HG02571 (cell line): ENCODE measurements at regions not wholly inside any gene's neighbourhood (a gene's known extent, or its start where the extent isn't known, plus 50 kb on each side); places are given as distances from the start of the nearest gene placed in this dataset.

Source experiments
- ATAC-seq: cut with Tn5 transposase; IDR thresholded peaks from one replicate; pipeline ENCODE4 v1.9.1; 2021; ENCODE audit warnings: mild to moderate bottlenecking, moderate library complexity; ENCODE audit not compliant: unreplicated experiment

DNA sequence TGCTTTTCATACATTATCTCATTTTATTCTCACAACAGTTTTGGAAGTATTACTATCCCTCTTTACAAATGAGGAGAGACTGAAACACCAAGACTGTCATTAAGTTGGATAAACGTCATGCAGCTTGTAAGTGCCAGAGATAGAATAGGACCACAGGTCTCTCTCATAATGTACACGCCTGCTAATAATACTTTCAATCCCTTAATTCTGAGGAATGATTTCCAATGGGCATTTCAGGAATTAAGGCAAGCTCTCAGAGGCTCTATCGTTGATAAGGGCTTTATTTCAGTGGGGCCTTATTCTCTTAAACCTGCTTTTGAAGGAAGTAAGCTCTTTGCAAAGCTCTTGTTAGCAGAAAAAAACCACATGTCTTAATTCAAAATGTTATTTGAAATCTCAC is 229.1 kb downstream of the NFKBIZ start:
- ATAC-seq, result no peak

DNA sequence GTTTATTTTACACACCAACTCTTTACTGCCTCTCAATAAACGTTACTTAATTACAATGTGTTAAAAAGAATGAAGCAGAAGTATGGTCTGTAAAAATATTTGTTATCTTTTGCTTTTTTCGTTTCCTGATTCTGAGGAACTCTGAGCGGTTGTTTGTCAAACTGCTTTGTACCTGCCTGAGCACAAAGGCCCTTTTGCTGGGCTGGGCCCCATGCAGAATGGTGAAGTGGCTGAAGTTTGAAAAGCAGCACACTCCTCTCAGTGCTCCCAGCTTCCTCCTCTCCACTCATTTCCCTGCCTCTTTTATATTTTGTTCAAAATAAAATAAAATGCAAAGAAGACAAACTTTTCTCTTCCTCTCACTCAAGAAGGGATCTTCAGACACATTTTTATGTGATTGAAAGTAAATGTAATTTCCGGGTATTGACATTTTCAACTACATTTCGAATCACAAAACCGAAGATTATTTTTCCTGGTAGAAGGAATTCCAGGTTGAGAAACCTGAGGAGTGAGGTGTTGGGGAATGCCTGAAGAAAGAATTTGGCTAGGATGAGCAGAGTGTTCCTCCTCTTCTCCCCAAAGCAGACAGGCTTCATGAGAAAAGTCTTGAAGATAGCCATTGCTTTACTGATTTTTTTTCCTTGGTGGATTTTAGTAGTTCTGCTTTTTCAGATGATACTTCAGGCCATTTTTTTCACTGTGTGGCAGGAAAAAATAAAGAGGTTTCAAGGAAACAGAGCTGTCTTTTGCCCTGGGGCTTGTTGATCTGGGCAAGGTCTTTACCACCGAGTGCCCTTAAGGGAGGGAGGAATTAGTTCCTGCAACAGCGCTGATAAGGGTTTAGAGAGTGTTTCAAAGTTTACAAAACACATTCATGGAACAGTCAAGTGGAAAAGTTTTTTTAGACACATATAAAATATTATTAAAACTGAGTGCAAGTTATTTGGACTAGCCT is 229.8 kb downstream of the NFKBIZ start:
- ATAC-seq, result no peak

DNA sequence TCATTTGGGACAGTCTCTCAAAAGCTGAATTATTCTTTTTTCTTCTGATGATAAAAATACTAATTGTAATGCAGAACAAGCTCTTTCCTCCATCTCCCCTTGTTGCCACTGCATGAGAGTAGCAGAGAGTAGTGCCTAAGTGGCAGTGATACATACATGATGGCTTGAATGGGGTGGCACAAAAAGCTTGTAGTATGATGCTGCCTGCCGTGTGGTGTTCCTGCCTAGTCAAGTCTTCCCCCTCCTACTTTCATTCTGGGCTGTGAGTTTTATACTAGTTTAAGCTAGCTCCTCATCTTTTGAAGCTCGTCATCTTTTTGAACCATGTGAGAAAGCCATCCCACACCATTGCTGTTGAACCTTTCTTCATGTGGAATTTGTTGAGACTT is 230.5 kb downstream of the NFKBIZ start:
- ATAC-seq, result no peak

DNA sequence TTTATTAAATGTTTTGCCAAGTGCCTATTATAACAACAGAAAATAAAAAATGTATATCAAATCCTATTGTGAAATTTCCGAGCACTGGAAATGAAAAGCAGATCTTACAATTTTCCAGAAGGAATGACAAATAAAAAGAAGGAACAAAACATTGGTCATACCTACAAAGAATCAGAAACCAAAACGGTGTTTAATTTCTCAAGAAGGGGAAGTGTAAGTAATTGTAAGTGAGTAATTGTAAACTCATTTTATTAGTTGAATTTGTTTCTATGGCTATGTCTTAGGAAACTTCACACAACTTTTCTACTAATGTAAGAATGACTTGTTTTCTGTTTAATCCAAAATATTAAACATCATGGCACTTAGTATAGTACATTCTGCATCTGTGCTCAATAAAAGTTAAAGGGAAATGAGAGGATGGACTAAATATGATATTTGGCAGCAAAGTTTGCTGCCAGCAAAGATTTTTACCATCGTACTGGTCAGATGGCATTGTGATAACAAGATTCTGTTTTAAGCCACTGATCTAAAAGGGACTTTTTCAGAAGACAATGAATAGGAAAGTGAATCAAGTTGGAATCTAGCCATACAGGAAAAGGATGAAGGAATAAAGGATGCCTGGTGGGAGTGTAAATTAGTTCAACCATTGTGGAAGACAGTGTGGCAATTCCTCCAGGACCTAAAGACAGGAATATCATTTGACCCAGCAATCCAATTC is 232.4 kb downstream of the NFKBIZ start:
- no peak for ATAC-seq

DNA sequence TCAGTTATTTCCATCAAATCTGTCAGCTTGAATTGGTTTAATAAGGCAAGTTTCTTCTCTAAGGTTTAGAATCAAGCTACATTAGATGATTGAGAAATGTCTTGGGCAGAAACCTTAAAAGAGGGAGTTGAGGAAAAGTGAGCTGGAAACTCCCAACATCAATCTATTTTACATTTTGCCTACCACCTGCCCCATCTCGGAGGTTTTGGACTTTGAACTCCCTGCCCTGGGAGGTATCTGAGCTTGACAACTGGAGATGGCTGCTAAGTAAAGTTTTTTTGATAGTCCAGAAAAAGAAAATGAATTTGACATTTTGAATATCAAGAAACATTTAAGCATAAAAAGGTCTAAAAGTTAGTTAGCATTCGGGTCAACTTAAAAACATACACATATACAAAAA is 234.2 kb downstream of the NFKBIZ start:
- ATAC-seq, result no peak

DNA sequence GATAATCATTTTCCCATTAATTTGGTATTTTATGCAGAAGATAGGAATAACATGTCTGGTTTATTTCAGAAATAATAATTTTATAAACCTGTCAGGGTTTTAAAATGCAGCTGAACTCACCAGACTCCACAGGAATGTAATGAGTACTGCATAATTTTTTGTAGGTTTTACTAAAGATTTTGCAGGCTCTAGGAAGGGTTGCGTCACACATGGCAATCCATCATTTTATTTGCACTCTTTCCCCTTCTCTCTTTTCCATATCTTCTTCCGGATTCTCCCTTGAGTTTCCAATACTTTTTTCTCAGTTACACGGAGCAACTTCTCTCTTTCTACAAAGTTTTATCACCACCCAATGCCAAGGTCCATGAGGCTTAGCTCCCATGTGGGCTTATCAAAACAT is 234.7 kb downstream of the NFKBIZ start:
- no peak for ATAC-seq

DNA sequence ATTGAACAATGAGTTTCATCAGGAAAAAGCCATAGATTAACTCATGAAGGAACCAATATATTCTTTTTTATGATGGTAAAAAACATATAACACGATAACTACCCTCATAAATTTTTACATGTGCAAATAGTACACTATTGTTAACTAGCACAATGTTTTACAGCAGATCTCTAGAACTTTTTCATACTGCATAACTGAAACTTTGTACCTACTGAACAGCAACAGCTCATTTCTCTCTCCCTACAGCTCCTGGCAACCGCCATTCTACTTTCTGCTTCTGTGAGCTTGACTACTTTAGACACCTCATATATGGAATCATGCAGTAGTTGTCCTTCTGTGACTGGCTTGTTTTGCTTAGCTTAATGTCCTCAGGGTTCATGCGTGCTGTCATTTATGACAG is 235.4 kb downstream of the NFKBIZ start:
- ATAC-seq, result no peak

DNA sequence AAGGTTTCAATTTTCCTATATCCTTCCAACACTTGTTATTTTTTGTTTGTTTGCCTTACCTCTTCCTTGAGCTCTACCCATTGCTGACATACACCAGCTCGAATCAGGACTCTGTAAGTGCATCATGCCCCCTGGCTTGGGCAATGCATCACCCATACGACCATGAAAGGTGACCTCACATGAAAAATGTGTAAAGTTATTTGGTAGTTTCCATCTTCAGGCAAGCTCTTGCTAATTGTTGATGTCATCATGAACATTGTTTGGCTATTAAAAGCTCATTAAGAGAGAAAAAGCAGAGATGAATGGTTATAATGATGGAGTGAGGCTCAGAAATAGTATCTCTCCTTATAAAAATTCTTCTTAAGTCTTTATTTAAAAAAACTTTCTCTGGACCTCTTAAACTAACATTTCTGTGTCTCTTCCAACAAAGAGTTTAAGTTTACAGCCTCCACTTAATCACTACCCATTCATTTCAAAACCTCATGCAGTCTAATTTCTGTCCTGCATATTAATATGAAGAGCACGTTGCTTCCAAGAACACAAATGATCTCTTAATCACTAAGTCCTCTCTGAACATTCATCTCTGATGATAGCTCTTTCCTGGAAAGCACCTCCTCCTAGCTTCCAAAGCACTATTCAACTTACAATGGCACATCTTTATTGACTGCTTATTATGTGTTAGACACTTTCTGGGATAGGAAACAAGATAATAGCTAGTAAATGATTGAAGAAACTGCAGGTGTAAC is 236.3 kb downstream of the NFKBIZ start:
- ATAC-seq, result no peak

DNA sequence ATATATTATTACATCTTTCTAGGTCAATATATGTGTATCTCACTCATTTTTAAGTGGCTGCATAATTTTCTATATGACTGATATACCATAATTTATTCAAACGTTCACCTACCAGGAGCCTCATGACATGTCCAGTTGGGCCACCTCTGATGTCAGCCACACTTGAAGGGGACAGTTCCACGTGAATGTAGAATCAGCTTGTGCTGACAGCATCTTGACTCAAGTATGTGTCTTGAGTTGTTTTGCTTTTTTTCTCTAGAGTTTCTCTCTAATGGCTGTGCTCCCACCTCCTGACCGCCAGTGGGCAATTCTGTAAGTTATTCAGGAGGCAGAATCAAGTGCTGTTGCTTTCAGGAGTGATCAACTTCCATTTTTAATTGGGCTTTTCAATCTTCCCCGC is 237.9 kb downstream of the NFKBIZ start:
- ATAC-seq, result no peak

DNA sequence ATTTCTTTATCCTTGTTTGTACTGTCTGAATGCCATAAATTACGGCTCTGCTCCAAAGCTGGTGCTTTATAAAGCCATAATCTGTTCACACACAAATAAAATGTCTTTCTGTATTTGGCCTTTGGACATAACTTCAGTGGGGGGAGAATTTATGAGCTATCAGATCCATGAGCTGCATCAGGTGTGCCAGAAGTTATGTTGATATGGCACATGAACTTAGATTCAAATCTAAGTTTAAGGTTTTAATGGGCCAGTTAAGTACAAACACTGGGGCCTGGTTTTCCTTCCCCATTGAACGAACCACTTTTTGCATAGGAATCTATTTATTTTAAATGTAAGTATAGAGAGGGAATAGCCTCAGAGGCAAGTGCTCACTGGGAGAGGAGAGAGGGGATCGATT is 239.9 kb downstream of the NFKBIZ start:
- ATAC-seq, result no peak

DNA sequence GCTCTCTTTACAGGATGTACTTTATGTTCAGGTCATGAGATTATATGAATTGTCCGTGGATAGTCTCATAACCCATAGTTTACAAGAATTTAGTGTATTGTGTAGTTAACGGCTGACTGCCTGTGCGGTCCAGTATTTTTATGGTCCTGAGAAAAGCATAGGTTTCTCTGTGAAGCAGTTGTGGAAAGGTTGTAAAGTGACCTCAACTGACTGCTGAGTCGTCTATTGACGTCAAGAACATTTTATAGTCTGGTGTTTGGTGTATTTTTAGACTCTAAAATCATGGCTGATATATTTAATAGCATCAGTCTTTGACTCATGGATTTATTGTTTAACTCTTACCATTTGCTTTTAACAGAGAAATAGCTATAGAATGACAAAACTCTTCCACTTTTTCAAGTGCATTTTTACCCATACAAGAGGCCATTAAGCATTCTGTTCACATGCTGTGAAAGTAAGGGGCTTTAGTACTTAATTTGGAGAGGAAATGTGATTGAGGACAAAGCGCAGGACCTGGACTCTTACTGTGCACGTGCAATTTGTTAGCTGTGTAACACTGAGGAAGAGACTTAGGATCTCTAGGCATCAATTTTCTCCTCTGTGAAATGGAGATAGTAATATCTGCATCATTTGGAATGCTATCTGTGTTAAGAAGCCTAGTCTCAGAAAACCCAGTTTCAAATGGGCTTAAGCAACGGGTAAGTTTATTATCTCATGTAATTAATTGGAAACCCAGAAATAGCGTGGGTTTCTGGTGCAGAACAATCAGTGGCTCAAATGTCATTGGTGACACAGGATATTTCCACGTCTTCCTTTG is 240.8 kb downstream of the NFKBIZ start:
- ATAC-seq, result no peak

DNA sequence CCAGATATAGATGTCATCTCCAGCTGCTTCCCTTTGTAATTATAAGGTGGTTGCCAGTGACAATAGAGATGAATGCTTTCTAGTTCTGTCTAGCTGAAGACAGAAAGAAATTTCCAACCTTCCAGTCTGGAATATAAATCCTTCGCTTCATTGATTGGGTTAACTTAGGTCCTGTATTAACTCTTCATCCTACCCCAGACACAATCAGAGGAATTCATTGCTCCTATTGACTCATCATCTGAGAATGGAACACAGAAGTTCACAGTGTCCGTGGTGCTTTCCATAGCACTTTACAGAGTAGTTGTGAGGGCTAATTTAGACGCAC is 241.4 kb downstream of the NFKBIZ start:
- no peak for ATAC-seq

DNA sequence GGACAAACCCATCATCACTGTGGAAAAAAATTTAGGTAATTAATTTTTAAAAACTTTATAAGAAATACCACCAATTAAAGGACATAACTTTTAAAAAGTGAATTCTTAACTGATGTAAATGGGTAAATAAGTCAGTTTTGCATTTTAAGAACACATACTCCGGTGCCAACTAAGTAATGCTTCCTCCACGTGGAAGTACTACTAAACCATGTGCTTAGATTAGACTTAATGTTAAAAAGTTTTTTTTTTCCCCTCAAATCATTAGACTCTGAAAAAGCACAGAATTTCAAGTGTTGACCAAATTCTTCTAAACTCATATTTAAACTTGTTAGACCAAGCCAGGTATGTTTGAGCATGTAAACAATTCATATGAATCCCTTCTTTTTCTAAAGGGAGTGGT is 242.0 kb downstream of the NFKBIZ start:
- no peak for ATAC-seq

DNA sequence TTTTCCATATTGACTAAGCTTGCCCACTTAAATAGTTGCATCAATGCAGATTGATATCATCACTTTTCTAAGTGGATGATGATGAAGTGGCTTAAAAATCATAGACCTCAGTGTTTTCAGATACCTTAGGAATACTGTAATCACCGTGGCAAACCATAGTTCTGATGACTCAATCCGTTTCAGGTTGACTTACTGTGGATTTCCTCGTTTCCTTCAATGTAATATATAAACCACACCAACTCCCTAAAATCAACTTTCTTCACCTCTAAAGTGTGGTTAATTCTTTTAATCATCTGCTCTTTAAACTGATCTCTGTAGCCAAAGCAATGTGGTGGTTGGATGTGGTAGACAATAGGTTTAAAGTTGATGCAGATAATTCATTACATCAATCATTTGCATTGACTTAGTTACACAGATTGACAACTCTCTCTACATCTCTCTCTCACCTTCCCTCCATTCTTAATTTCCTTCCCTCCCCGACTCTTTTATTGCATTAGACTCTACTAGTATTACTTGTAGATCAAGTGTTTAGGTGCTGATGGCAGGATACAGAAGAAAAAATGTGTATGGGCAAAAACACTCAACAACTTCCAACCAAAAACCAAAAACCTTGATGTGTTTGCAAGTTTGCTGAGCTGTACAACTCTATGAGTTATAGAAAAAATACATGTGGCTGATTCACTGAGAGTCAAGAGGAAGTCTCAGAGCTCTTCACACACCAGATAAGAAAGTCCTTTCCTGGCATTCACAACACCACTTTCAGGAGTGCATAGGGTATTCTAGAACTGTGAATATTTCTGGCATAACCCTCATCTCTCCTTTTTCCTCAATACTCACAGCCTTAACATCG is 243.5 kb downstream of the NFKBIZ start:
- no peak for ATAC-seq

DNA sequence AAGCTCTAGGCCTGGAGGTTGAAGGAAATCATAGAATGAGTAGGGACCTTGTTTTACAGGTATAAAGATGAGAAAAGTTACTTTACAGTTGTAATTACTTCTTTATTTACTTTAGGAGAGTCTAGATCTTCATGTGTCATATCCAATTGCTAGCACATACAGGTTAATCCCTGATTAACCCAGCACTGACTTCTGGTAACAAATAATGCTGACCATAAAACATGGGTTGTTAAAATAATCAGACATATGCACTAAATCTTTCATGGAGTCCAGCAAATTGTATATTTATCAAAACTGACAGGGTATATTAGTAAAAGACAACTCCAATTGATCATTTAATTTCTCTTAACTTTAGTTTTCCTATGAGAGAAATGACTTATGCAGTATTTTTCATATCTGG is 245.2 kb downstream of the NFKBIZ start:
- no peak for ATAC-seq

DNA sequence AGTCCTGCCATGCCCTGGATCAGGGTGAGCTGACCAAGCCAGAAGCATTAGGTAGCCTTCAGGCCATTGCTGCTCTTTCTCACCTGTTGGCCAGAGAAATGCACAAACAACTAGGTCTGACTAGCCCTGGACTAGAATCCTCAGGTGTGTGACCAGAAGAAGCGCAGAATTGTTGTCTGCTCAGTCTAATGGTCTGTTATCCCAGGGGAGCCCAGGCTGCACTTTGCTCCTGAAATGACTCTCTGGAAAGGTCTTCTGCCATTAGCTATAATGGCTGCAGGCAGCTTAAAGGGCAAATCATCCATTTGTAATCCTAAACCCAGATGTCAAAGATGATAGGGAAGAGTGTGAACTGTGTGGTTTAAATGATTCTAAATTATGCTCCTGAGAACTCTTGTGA is 246.1 kb downstream of the NFKBIZ start:
- no peak for ATAC-seq

DNA sequence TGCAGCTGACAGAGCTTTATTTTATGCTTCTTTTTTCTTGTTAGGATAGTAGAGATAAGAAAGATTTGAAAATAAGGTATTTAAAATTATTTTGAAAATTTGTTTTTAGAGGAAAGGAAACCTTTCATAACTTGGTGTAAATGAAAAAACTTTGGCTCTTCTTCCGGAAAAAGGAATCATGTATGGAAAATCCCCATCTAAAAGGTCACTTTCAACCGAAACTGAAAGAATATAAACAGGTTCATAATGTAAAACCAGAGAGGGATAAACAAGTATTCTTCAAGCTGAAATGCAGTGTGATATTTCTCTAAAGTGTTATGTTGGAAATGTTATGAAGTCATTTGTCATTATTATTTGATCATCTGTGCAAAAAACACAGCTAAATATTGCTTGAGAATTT is 246.8 kb downstream of the NFKBIZ start:
- ATAC-seq, result no peak

DNA sequence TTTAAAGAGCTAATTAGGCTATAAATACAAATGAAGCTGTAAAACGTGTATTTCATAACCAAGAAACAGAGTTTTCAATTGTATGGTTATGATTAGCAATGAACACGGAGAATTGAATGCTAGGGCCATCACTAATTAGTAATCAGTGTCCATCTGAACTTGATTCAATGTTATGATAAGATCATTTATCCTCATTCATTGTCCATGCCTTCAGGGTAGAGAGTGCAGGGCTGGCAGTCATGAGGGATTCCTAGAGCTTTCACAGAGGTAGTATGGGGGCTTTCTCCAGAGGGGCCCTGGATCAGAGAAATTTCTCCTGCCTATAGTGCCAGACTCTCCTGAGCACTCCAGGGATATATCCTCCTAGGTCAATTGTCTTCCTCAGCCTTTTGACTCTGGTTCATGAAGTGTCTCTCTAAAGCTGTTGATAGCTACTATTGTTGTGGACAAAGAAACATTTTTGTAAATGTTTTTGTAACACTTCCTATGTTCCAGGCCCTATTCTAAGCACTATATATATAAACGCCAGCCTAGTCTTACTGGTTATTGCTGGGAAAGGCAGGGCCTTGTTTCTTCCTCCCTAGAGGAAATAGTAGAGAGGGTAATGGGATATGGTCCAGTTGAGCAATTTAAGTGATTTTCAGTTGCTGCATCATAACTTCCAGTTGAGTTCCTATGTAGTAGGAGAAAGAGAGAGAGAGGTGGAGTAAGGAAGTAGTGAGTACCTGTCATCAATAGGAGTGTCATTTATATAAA is 249.0 kb downstream of the NFKBIZ start:
- no peak for ATAC-seq

DNA sequence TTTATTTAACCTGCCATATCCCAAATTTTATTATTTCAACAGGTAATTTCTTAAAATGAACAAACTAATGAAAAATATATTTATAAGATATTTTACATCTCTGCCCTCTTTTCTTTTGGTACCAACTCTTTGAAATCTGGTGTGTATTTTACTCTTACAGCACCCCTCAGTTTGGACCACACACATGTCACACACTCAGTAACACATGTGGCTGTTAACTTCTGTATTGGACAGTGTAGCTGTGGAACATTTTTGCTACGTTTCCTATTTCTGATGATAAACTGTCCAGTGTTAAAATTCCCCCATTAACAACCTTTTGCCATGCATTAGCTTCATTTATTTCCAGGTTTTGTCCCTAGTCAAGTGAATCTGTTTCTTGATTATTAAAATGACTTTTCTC is 250.6 kb downstream of the NFKBIZ start:
- no peak for ATAC-seq
